ENCODE measurements at regions not wholly inside any gene's neighbourhood (a gene's known extent, or its start where the extent isn't known, plus 50 kb on each side); places are given as distances from the start of the nearest gene placed in this dataset.
A peak's percentile ranks its signal among the peaks of the same experiment; 100 is the strongest.

GRCh38 chr14:55802986-55803872 lies 223.2 kb downstream of the KTN1 start:
- H3K9me3 ChIP-seq: no peaks in the 10 kb centered on the region
- no peak overlapping the region for H3K4me3 ChIP-seq (ENCODE audit: low read depth, low read length)
- peaks cover 9% of the 10 kb centered on the region for H3K9me3 Mint-ChIP-seq (ENCODE audit: unreplicated experiment)
- H3K4me1 Mint-ChIP-seq (ENCODE audit: low read depth, unreplicated experiment): no peaks in the 10 kb centered on the region
- CTCF ChIA-PET: no interaction called here
- intact Hi-C loops (cut with micrococcal nuclease; ENCODE audit: unreplicated experiment): no loop called here
- peaks cover 10% of the 10 kb centered on the region; the same call in 1 of the 2 replicates for H3K4me1 ChIP-seq
- H3K27me3 Mint-ChIP-seq (ENCODE audit: insufficient read depth, unreplicated experiment): no peaks in the 10 kb centered on the region
- no peak overlapping the region for H3K4me3 Mint-ChIP-seq (ENCODE audit: unreplicated experiment)
- TF ChIP-seq, protein P1, sequence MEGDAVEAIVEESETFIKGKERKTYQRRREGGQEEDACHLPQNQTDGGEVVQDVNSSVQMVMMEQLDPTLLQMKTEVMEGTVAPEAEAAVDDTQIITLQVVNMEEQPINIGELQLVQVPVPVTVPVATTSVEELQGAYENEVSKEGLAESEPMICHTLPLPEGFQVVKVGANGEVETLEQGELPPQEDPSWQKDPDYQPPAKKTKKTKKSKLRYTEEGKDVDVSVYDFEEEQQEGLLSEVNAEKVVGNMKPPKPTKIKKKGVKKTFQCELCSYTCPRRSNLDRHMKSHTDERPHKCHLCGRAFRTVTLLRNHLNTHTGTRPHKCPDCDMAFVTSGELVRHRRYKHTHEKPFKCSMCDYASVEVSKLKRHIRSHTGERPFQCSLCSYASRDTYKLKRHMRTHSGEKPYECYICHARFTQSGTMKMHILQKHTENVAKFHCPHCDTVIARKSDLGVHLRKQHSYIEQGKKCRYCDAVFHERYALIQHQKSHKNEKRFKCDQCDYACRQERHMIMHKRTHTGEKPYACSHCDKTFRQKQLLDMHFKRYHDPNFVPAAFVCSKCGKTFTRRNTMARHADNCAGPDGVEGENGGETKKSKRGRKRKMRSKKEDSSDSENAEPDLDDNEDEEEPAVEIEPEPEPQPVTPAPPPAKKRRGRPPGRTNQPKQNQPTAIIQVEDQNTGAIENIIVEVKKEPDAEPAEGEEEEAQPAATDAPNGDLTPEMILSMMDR (IDR thresholded peaks at IDR 0.05; ENCODE audit: insufficient read depth in 1 of 2, low read depth in 1 of 2, low read length in 1 of 2, severe bottlenecking in 1 of 2, unreplicated experiment in 1 of 2): peak in 1 of 2 experiments; percentile 17
- H3K27ac Mint-ChIP-seq (ENCODE audit: unreplicated experiment): no peak overlapping the region
- no peak for DNase-seq
- H3K36me3 Mint-ChIP-seq (ENCODE audit: insufficient read depth, unreplicated experiment): no peaks in the 10 kb centered on the region
- no TSS peak for BruUV-seq (replicated peaks)
- no peaks in the 10 kb centered on the region for H3K36me3 ChIP-seq (ENCODE audit: control insufficient read depth, insufficient read depth, low read length)
- POLR2A ChIA-PET: no interaction called here
- no peaks in the 10 kb centered on the region for H3K27me3 ChIP-seq (replicated peaks; ENCODE audit: control insufficient read depth, insufficient read depth, low read length)

- no peaks in the 10 kb centered on the region for H3K36me3 ChIP-seq (ENCODE audit: control insufficient read depth, insufficient read depth, low read length)
- Mint-ChIP-seq H3K27me3 (ENCODE audit: insufficient read depth, unreplicated experiment) (no peaks in the 10 kb centered on the region), H3K36me3 (ENCODE audit: insufficient read depth, unreplicated experiment) (no peaks in the 10 kb centered on the region), H3K4me1 (ENCODE audit: low read depth, unreplicated experiment) (no peaks in the 10 kb centered on the region), H3K4me3 (ENCODE audit: unreplicated experiment) (no peak overlapping the region), H3K27ac (ENCODE audit: unreplicated experiment) (no peak overlapping the region), H3K9me3 (ENCODE audit: unreplicated experiment) (peaks cover 9% of the 10 kb centered on the region)
- TF ChIP-seq, protein P1 (IDR thresholded peaks at IDR 0.05; ENCODE audit: insufficient read depth in 1 of 2, low read depth in 1 of 2, low read length in 1 of 2, severe bottlenecking in 1 of 2, unreplicated experiment in 1 of 2): no peak
- no TSS peak for BruUV-seq (replicated peaks)
- CTCF ChIA-PET: no interaction called here
- H3K27me3 ChIP-seq (replicated peaks; ENCODE audit: control insufficient read depth, insufficient read depth, low read length): no peaks in the 10 kb centered on the region
- H3K4me1 ChIP-seq: peaks cover 10% of the 10 kb centered on the region; the same call in 1 of the 2 replicates
- no peak overlapping the region for H3K4me3 ChIP-seq (ENCODE audit: low read depth, low read length)
- DNase-seq: no peak
- POLR2A ChIA-PET: no interaction called here
- intact Hi-C loops (cut with micrococcal nuclease; ENCODE audit: unreplicated experiment): no loop called here
- H3K9me3 ChIP-seq: no peaks in the 10 kb centered on the region
These were observed 224.0 kb downstream of the KTN1 start for GRCh38 chr14:55803873-55804553.

DNA sequence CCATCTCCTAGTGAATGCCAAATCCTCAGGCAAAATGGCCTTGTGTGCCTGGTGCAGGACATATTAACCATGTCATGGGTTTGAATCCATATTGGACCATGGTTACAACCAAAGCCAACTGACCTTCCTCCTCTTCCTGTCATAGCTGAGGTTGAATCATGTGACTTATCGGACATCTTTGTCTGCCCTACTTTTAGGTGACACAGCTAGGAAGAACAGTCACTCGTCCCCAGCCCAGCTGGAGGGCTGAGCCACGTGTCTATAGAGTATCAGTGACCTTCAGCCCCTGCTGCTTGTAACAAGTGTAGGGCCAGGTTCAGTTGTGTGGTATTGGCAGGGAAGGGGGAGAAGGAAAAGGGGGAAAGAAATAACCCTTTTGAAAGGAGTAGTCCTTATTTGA lies 225.2 kb downstream of the KTN1 start:
- BruUV-seq (replicated peaks): no TSS peak
- no peaks in the 10 kb centered on the region for H3K36me3 ChIP-seq (ENCODE audit: control insufficient read depth, insufficient read depth, low read length)
- H3K4me1 Mint-ChIP-seq (ENCODE audit: low read depth, unreplicated experiment): no peaks in the 10 kb centered on the region
- no peaks in the 10 kb centered on the region for H3K9me3 ChIP-seq
- H3K27me3 ChIP-seq (replicated peaks; ENCODE audit: control insufficient read depth, insufficient read depth, low read length): no peaks in the 10 kb centered on the region
- no peak overlapping the region for H3K27ac Mint-ChIP-seq (ENCODE audit: unreplicated experiment)
- no peak for DNase-seq
- no peak overlapping the region for H3K4me3 Mint-ChIP-seq (ENCODE audit: unreplicated experiment)
- H3K4me3 ChIP-seq (ENCODE audit: low read depth, low read length): no peak overlapping the region
- peaks cover 10% of the 10 kb centered on the region; the same call in 1 of the 2 replicates for H3K4me1 ChIP-seq
- H3K9me3 Mint-ChIP-seq (ENCODE audit: unreplicated experiment): peaks cover 9% of the 10 kb centered on the region
- ChIA-PET POLR2A (no interaction called here), CTCF (interaction anchor here (0.6 kb wide), 1 partner anchor 440 kb away, joined by 3 read pairs; no protein-coding TSS in a partner anchor)
- H3K36me3 Mint-ChIP-seq (ENCODE audit: insufficient read depth, unreplicated experiment): no peaks in the 10 kb centered on the region
- TF ChIP-seq, protein P1 (IDR thresholded peaks at IDR 0.05; ENCODE audit: insufficient read depth in 1 of 2, low read depth in 1 of 2, low read length in 1 of 2, severe bottlenecking in 1 of 2, unreplicated experiment in 1 of 2): no peak
- intact Hi-C loops (cut with micrococcal nuclease; ENCODE audit: unreplicated experiment): no loop called here
- H3K27me3 Mint-ChIP-seq (ENCODE audit: insufficient read depth, unreplicated experiment): no peaks in the 10 kb centered on the region
